BE2C (cell line): ENCODE measurements at regions not wholly inside any gene's neighbourhood (a gene's known extent, or its start where the extent isn't known, plus 50 kb on each side); places are given as distances from the start of the nearest gene placed in this dataset.
"Not testable (repeated sequence)": the region's sequence is repeated elsewhere in the genome, so short reads cannot be mapped to it uniquely, and the experiment has no call there.

Experiments
- DNase-seq: peaks from one replicate; pipeline ENCODE4 v3.0.0-alpha.2; 2020
- H3K27me3 ChIP-seq: fragments of 250-450 bp; sonication (Bioruptor Pico); 2 replicates; pipeline ENCODE4 v1.5.1; 2020; ENCODE audit warnings: mild to moderate bottlenecking
- H3K36me3 ChIP-seq: fragments of 250-450 bp; sonication (Bioruptor Pico); 2 replicates; pipeline ENCODE4 v1.5.1; 2020; ENCODE audit warnings: mild to moderate bottlenecking
- H3K4me1 ChIP-seq: fragments of 250-450 bp; sonication (Bioruptor Pico); 2 replicates; pipeline ENCODE4 v1.5.1; 2020
- H3K4me3 ChIP-seq: 2 replicates; pipeline ENCODE4 v1.5.1; 2011; ENCODE audit warnings: low read depth, low read length
- H3K9me3 ChIP-seq: fragments of 250-450 bp; sonication (Bioruptor Pico); 2 replicates; pipeline ENCODE4 v1.5.1; 2020
- CTCF ChIP-seq: IDR thresholded peaks from 2 replicates; pipeline ENCODE4 v1.5.1; 2012; ENCODE audit warnings: mild to moderate bottlenecking, low read depth, low read length

- Histone ChIP-seq H3K27me3 (no peaks in the 10 kb centered on the region), H3K36me3 (no peaks in the 10 kb centered on the region), H3K4me1 (no peaks in the 10 kb centered on the region), H3K4me3 (no peak overlapping the region), H3K9me3 (no peaks in the 10 kb centered on the region)
- no peak for TF ChIP-seq CTCF
- no peak for DNase-seq
These were observed 463.9 kb upstream of the LRRC7 start for GRCh38 chr1:69103705-69104385.

GRCh38 chr1:69104894-69105293 lies 462.8 kb upstream of the LRRC7 start:
- no peaks in the 10 kb centered on the region for H3K9me3 ChIP-seq
- no peak for TF ChIP-seq CTCF
- H3K4me3 ChIP-seq, result no peak overlapping the region

GRCh38 chr1:69109277-69109676 lies 458.4 kb upstream of the LRRC7 start:
- Histone ChIP-seq H3K36me3 (no peaks in the 10 kb centered on the region), H3K4me3 (no peak overlapping the region), H3K27me3 (no peaks in the 10 kb centered on the region), H3K9me3 (no peaks in the 10 kb centered on the region), H3K4me1 (no peaks in the 10 kb centered on the region)
- no peak for DNase-seq
- no peak for TF ChIP-seq CTCF

More at GRCh38 chr1:69104894-69105293, 462.8 kb upstream of the LRRC7 start:
- DNase-seq, result no peak
- no peaks in the 10 kb centered on the region for H3K36me3 ChIP-seq
- no peaks in the 10 kb centered on the region for H3K27me3 ChIP-seq
- H3K4me1 ChIP-seq, result no peaks in the 10 kb centered on the region

- H3K36me3 ChIP-seq, result no peaks in the 10 kb centered on the region
- H3K4me3 ChIP-seq, result no peak overlapping the region
- DNase-seq, result no peak
- H3K9me3 ChIP-seq, result no peaks in the 10 kb centered on the region
- TF ChIP-seq CTCF, result no peak
- H3K4me1 ChIP-seq, result no peaks in the 10 kb centered on the region
- no peaks in the 10 kb centered on the region for H3K27me3 ChIP-seq
These were observed 456.9 kb upstream of the LRRC7 start for GRCh38 chr1:69110851-69111250.

- DNase-seq, H3K36me3 ChIP-seq, H3K9me3 ChIP-seq, H3K27me3 ChIP-seq, H3K4me3 ChIP-seq, H3K4me1 ChIP-seq: not testable (repeated sequence)
These were observed 447.5 kb upstream of the LRRC7 start for GRCh38 chr1:69120126-69120741.

- no peaks in the 10 kb centered on the region for H3K27me3 ChIP-seq
- no peak for TF ChIP-seq CTCF
- H3K4me1 ChIP-seq, result no peaks in the 10 kb centered on the region
- DNase-seq, result no peak
- no peaks in the 10 kb centered on the region for H3K9me3 ChIP-seq
- H3K4me3 ChIP-seq, result no peak overlapping the region
- no peaks in the 10 kb centered on the region for H3K36me3 ChIP-seq
These were observed 446.9 kb upstream of the LRRC7 start for GRCh38 chr1:69120817-69121216.
